ENCODE measurements at regions not wholly inside any gene's neighbourhood (a gene's known extent, or its start where the extent isn't known, plus 50 kb on each side); places are given as distances from the start of the nearest gene placed in this dataset.

DNA sequence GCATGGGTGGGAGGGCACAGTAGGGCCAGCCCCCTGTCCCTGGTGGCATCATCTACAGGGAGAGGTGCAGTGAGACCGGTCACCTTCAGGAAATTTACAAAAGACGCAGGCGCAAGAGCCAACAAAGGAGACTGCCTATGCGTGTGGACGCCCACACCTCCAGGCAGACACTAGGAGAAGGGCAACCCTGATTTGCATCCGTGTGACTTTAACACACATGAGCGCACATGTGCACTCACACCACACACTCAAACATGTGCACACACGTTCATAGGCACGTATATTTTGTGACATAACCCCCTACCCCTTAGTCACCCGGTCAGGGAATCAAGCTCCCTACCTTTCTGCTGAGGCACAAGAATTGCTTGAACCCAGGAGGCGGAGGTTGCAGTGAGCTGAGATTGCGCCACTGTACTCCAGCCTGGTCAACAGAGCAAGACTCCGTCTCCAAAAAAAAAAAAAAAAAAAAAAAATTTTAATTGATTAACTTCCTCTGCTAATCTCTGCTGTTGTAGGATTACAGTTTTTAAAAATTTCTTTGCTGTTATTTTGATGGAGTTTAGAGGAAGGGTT, 84.7 kb upstream of the SLC25A33 start:
- no peaks in the 10 kb centered on the region; the same call in 1 of the 2 replicates for H3K27me3 ChIP-seq (ENCODE audit: low read depth, low read length)
- H3K4me1 ChIP-seq (ENCODE audit: low read length) = no peaks in the 10 kb centered on the region
- no peak overlapping the region for H3K27ac ChIP-seq (ENCODE audit: low read length)
- TF ChIP-seq, protein P1, sequence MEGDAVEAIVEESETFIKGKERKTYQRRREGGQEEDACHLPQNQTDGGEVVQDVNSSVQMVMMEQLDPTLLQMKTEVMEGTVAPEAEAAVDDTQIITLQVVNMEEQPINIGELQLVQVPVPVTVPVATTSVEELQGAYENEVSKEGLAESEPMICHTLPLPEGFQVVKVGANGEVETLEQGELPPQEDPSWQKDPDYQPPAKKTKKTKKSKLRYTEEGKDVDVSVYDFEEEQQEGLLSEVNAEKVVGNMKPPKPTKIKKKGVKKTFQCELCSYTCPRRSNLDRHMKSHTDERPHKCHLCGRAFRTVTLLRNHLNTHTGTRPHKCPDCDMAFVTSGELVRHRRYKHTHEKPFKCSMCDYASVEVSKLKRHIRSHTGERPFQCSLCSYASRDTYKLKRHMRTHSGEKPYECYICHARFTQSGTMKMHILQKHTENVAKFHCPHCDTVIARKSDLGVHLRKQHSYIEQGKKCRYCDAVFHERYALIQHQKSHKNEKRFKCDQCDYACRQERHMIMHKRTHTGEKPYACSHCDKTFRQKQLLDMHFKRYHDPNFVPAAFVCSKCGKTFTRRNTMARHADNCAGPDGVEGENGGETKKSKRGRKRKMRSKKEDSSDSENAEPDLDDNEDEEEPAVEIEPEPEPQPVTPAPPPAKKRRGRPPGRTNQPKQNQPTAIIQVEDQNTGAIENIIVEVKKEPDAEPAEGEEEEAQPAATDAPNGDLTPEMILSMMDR (IDR thresholded peaks at IDR 0.05; ENCODE audit: low read depth, low read length) = no peak
- TF ChIP-seq EZH2phosphoT487 (IDR thresholded peaks at IDR 0.05; ENCODE audit: low read depth) = no peak
- no peaks in the 10 kb centered on the region for H3K79me2 ChIP-seq (ENCODE audit: low read length)
- no peaks in the 10 kb centered on the region for H4K20me1 ChIP-seq (ENCODE audit: insufficient read depth, low read length)
- H3K36me3 ChIP-seq (replicated peaks; ENCODE audit: low read depth, low read length) = no peaks in the 10 kb centered on the region
- no peaks in the 10 kb centered on the region for H3K9me3 ChIP-seq (ENCODE audit: insufficient read depth, low read length)
- H2AFZ ChIP-seq (ENCODE audit: low read depth, low read length) = no peak overlapping the region
- no peak overlapping the region for H3K9ac ChIP-seq (ENCODE audit: low read length)
- H3K4me2 ChIP-seq (ENCODE audit: low read length) = no peak overlapping the region
- H3K4me3 ChIP-seq (ENCODE audit: low read length) = no peak overlapping the region

DNA sequence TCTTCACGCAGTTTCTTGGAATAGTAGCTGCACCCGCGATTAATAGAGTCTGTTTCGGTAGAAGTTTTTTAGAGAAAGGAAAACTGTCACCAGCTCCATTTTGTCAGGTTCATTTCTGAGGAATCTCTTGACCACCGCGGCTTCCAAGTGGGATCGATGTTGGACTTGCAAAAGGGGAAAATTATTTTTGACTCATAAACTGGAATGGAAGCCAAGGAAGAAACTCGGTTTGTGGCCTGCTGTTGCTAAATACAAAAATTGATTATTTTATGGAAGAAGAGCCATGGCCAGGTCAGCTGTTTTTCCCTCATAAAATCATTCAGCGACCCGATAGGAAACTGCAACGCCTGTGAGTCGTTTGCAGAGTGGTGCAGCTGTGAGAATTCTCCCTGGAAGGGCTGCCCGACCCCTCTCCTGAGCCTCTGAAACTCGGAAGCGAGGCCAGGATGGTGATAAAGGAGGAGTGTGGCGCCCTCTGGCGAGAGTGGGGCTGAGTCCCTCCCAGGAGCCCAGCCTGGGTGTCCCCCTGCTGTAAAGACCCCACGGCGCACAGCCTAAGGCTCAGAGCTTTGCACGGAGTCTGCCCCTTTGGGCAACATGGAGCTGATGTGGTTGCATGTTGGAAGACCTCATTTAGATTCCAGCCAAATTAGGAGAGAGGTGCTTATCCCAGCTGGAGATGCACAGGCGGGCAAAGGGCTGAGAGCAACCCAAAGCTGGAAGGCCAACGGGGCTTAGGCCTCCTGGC, 83.6 kb upstream of the SLC25A33 start:
- Histone ChIP-seq H3K9ac (ENCODE audit: low read length) (no peak overlapping the region), H3K36me3 (replicated peaks; ENCODE audit: low read depth, low read length) (no peaks in the 10 kb centered on the region), H3K9me3 (ENCODE audit: insufficient read depth, low read length) (no peaks in the 10 kb centered on the region), H3K27ac (ENCODE audit: low read length) (no peak overlapping the region), H3K27me3 (ENCODE audit: low read depth, low read length) (no peaks in the 10 kb centered on the region; the same call in 1 of the 2 replicates), H4K20me1 (ENCODE audit: insufficient read depth, low read length) (no peaks in the 10 kb centered on the region), H2AFZ (ENCODE audit: low read depth, low read length) (0 out of 2 replicates have a peak overlapping the region, but pooled peaks have one; percentile 41), H3K4me3 (ENCODE audit: low read length) (no peak overlapping the region), H3K79me2 (ENCODE audit: low read length) (no peaks in the 10 kb centered on the region), H3K4me2 (ENCODE audit: low read length) (no peak overlapping the region; the same call in 1 of the 2 replicates), H3K4me1 (ENCODE audit: low read length) (no peaks in the 10 kb centered on the region)
- TF ChIP-seq, protein P1 (IDR thresholded peaks at IDR 0.05; ENCODE audit: low read depth, low read length) = peak; percentile 86
- TF ChIP-seq EZH2phosphoT487 (IDR thresholded peaks at IDR 0.05; ENCODE audit: low read depth) = no peak

DNA sequence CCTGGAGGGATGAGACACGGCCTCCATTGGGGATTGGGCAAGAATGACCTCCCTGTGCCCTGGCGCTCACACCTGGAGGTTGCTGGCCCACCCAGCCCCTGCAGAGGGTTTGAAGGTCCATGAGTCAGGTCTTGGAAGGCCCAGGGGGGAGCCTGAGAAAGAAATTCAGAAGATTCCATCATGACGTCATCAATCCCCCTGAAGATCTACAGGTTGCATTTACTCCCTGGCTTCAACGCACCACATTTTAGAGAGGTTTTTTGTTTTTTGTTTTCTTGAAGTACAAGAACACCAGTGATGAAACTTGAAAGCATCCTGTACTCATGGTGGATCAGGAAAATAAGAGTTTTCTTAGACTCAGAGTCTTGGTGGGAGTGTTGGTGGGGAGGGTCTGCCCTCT, 82.4 kb upstream of the SLC25A33 start:
- TF ChIP-seq EZH2phosphoT487 (IDR thresholded peaks at IDR 0.05; ENCODE audit: low read depth) = no peak
- TF ChIP-seq, protein P1 (IDR thresholded peaks at IDR 0.05; ENCODE audit: low read depth, low read length) = no peak
- Histone ChIP-seq H3K79me2 (ENCODE audit: low read length) (no peaks in the 10 kb centered on the region), H3K4me1 (ENCODE audit: low read length) (no peaks in the 10 kb centered on the region), H3K4me3 (ENCODE audit: low read length) (no peak overlapping the region), H3K9me3 (ENCODE audit: insufficient read depth, low read length) (no peaks in the 10 kb centered on the region), H2AFZ (ENCODE audit: low read depth, low read length) (no peak overlapping the region), H3K27ac (ENCODE audit: low read length) (no peak overlapping the region), H3K36me3 (replicated peaks; ENCODE audit: low read depth, low read length) (no peaks in the 10 kb centered on the region), H4K20me1 (ENCODE audit: insufficient read depth, low read length) (no peaks in the 10 kb centered on the region), H3K27me3 (ENCODE audit: low read depth, low read length) (no peaks in the 10 kb centered on the region; the same call in 1 of the 2 replicates), H3K4me2 (ENCODE audit: low read length) (no peak overlapping the region), H3K9ac (ENCODE audit: low read length) (no peak overlapping the region)

DNA sequence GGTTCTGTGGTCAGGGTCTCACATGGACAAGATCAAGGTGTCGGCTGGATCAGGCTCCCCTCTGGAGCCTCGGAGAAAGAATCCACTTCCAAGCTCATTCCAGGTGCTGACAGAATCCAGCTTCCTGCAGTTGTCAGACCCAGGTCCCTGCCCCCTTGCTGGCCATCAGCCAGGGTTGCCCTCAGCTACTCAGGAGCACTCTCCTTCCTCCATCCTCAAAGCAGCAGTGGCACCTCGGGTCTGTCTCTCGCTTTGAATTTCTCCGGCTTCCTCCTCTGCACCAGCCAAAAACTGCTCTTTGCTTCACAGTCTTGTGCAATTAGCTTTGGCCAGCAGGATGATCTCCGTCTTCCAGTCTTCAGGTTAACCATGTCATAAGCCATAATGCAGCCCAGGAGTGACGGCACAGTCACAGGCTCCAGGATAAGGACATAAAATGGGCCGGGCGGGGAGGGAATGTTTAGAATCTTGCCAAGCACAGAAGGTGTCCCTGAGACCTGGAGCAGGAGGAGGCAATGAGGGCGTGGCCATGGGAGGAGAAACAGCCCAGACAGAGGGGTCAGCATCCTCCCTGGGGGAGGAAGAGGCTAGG, 79.4 kb upstream of the SLC25A33 start:
- Histone ChIP-seq H3K36me3 (replicated peaks; ENCODE audit: low read depth, low read length) (no peaks in the 10 kb centered on the region), H3K79me2 (ENCODE audit: low read length) (no peaks in the 10 kb centered on the region), H3K27ac (ENCODE audit: low read length) (no peak overlapping the region), H3K9ac (ENCODE audit: low read length) (no peak overlapping the region), H4K20me1 (ENCODE audit: insufficient read depth, low read length) (no peaks in the 10 kb centered on the region), H3K4me1 (ENCODE audit: low read length) (no peaks in the 10 kb centered on the region), H3K4me2 (ENCODE audit: low read length) (no peak overlapping the region), H3K4me3 (ENCODE audit: low read length) (no peak overlapping the region), H3K27me3 (ENCODE audit: low read depth, low read length) (no peaks in the 10 kb centered on the region; the same call in 1 of the 2 replicates), H2AFZ (ENCODE audit: low read depth, low read length) (no peak overlapping the region), H3K9me3 (ENCODE audit: insufficient read depth, low read length) (no peaks in the 10 kb centered on the region)
- TF ChIP-seq EZH2phosphoT487 (IDR thresholded peaks at IDR 0.05; ENCODE audit: low read depth) = no peak
- TF ChIP-seq, protein P1 (IDR thresholded peaks at IDR 0.05; ENCODE audit: low read depth, low read length) = no peak
